NB4 (cell line): ENCODE measurements at regions not wholly inside any gene's neighbourhood (a gene's known extent, or its start where the extent isn't known, plus 50 kb on each side); places are given as distances from the start of the nearest gene placed in this dataset.
"Not testable (repeated sequence)": the region's sequence is repeated elsewhere in the genome, so short reads cannot be mapped to it uniquely, and the experiment has no call there.

Source experiments
- DNase-seq: peaks from one replicate; pipeline ENCODE4 v3.0.0; 2010; ENCODE audit warnings: low read depth
- H3K4me3 ChIP-seq: one replicate; pipeline ENCODE4 v1.5.1; 2011; ENCODE audit warnings: mild to moderate bottlenecking, low read depth, low read length, moderate library complexity
- CTCF ChIP-seq: IDR thresholded peaks from one replicate; pipeline ENCODE4 v1.5.1; 2012; ENCODE audit warnings: low read depth, low read length
- MAX ChIP-seq: IDR thresholded peaks from 2 replicates; pipeline ENCODE4 v1.6.1; 2011; ENCODE audit warnings: low read depth, low read length
- MYC ChIP-seq: IDR thresholded peaks from 2 replicates; pipeline ENCODE4 v1.6.1; 2011; ENCODE audit warnings: low read depth, low read length
- POLR2A ChIP-seq: IDR thresholded peaks from 2 replicates; pipeline ENCODE4 v1.6.1; 2011; ENCODE audit warnings: mild to moderate bottlenecking; ENCODE audit not compliant: insufficient read length; ENCODE audit errors: extremely low read depth

GRCh38 chr3:19825193-19825592 lies 108.8 kb downstream of the EFHB start:
- TF ChIP-seq POLR2A, result no peak
- no peak for TF ChIP-seq MAX
- TF ChIP-seq MYC, result no peak
- TF ChIP-seq CTCF, result no peak
- no peak for DNase-seq

GRCh38 chr3:19822805-19823204 lies 111.2 kb downstream of the EFHB start:
- TF ChIP-seq MAX (no peak), POLR2A (no peak), CTCF (no peak), MYC (no peak)
- no peak overlapping the region for H3K4me3 ChIP-seq
- no peak for DNase-seq

More at GRCh38 chr3:19825193-19825592, 108.8 kb downstream of the EFHB start:
- H3K4me3 ChIP-seq, result no peak overlapping the region

GRCh38 chr3:19816631-19817030 lies 117.4 kb downstream of the EFHB start:
- peak; percentile 59 for DNase-seq
- no peak overlapping the region for H3K4me3 ChIP-seq
- TF ChIP-seq POLR2A, result no peak
- no peak for TF ChIP-seq MYC
- TF ChIP-seq MAX, result no peak
- TF ChIP-seq CTCF, result no peak

- no peak for TF ChIP-seq MYC
- TF ChIP-seq MAX, result no peak
- TF ChIP-seq POLR2A, result no peak
- no peak for TF ChIP-seq CTCF
- no peak for DNase-seq
- H3K4me3 ChIP-seq, result no peak overlapping the region
Observed at GRCh38 chr3:19815805-19816204, 118.2 kb downstream of the EFHB start.

- not testable (repeated sequence) for H3K4me3 ChIP-seq, DNase-seq
Observed at GRCh38 chr3:19813743-19814142, 120.3 kb downstream of the EFHB start.

- DNase-seq, result peak; percentile 82
- no peak overlapping the region for H3K4me3 ChIP-seq
- TF ChIP-seq MAX, result peak; percentile 83
- no peak for TF ChIP-seq CTCF
- TF ChIP-seq POLR2A, result no peak
- peak; percentile 75 for TF ChIP-seq MYC
Observed at GRCh38 chr3:19811689-19812088, 122.3 kb downstream of the EFHB start.
